AG10803 (cell line): ENCODE measurements at regions not wholly inside any gene's neighbourhood (a gene's known extent, or its start where the extent isn't known, plus 50 kb on each side); places are given as distances from the start of the nearest gene placed in this dataset.
A peak's percentile ranks its signal among the peaks of the same experiment; 100 is the strongest.

Source experiments
- DNase-seq: peaks from one replicate; pipeline ENCODE4 v3.0.0; 2010; ENCODE audit warnings: low read depth
- H3K4me3 ChIP-seq: 2 replicates; pipeline ENCODE4 v1.5.1; 2011; ENCODE audit warnings: mild to moderate bottlenecking, low read length, control low read depth
- TF ChIP-seq, protein P1 (sequence below): conservative IDR thresholded peaks from 2 replicates; pipeline ENCODE4 v1.5.1; 2011; ENCODE audit warnings: mild to moderate bottlenecking, low read length, control low read depth, inconsistent platforms

DNA sequence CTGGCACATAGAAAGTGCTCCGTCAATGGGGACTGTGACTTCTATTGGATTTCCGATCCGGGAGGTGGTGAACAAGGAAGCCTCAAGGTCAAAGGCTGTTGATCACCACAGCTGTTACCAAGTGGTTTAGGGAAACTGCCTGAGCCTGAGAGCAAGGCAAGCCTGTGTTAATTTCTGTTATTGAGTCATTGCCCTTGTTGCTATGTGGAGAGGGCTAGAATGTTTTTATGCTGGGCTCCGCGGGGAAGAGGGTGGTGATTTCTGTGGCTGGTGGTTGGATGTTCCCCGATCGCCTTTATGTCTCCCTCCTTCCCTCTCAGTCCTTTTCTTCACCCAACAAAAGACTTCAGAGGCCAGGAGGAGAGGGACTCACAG, 108.5 kb upstream of the ALX4 start:
- TF ChIP-seq, protein P1, sequence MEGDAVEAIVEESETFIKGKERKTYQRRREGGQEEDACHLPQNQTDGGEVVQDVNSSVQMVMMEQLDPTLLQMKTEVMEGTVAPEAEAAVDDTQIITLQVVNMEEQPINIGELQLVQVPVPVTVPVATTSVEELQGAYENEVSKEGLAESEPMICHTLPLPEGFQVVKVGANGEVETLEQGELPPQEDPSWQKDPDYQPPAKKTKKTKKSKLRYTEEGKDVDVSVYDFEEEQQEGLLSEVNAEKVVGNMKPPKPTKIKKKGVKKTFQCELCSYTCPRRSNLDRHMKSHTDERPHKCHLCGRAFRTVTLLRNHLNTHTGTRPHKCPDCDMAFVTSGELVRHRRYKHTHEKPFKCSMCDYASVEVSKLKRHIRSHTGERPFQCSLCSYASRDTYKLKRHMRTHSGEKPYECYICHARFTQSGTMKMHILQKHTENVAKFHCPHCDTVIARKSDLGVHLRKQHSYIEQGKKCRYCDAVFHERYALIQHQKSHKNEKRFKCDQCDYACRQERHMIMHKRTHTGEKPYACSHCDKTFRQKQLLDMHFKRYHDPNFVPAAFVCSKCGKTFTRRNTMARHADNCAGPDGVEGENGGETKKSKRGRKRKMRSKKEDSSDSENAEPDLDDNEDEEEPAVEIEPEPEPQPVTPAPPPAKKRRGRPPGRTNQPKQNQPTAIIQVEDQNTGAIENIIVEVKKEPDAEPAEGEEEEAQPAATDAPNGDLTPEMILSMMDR: no peak
- no peak for DNase-seq
- no peak overlapping the region for H3K4me3 ChIP-seq

DNA sequence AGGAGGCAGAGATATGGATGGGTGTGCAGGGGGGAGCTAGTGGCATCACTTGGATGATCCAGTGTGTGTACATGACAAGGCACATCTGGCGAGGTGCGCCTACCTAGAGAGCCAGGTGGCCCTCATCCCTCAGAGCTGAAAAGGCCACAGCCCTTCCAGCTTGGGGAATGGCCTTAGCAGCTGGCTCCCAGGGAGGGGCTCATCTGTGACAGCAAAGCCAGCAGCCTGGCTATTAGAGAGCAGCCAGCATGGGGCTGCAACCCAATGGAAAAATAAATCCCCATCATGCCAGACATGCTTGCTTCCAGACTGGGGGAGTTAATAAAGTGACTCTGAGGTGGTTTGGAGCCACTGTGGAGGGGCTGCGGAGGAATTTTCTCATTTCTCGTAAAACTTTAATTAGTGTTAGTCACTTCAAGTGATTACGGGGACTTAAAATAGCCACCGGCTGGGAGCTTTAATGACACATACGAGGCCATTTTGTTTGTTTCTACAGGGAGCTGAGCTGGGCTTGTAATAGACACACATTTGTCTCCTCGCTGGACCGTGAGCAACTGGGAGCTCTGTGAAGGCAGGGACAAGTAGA, 111.2 kb upstream of the ALX4 start:
- TF ChIP-seq, protein P1: no peak
- H3K4me3 ChIP-seq: no peak overlapping the region
- DNase-seq: no peak

DNA sequence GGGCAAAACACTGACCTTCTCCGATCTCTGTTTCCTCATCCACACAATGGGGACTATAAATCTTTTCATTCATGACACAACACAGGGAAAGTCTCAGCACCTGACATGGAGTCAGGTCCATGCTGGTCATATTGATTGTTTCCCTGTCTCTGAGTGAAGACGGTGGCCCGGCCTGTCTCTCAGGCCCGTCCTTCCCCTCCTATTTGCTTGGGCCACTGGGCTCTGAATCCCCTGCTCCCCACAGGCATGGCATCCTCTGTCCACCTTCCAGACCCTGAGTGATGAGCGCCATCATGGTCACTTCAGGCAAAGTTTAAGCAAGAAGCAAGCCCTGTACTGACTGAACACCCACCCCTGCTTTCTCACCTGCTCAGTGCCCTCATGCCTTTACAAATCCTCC, 113.3 kb upstream of the ALX4 start:
- TF ChIP-seq, protein P1: no peak
- H3K4me3 ChIP-seq: no peak overlapping the region
- DNase-seq: no peak

DNA sequence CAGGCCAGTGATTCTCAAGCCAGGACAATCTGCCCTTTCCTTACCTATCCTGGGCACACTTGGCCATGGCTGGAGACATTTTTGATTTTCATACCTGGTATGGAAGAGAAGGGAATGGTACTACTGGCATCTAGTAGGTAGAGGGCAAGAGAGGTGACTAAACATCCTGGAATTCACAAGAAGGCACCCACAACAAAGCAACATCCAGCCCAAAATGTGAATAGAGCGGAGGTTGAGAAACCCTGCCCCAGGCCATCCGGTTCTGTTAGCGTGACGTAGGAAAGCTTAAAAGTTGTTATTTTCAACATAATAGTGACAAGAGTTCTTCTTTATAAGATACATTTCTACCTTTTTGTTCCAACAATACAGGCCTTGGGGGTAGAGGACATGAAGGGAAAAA, 114.9 kb upstream of the ALX4 start:
- DNase-seq: no peak
- TF ChIP-seq, protein P1: no peak
- no peak overlapping the region for H3K4me3 ChIP-seq

DNA sequence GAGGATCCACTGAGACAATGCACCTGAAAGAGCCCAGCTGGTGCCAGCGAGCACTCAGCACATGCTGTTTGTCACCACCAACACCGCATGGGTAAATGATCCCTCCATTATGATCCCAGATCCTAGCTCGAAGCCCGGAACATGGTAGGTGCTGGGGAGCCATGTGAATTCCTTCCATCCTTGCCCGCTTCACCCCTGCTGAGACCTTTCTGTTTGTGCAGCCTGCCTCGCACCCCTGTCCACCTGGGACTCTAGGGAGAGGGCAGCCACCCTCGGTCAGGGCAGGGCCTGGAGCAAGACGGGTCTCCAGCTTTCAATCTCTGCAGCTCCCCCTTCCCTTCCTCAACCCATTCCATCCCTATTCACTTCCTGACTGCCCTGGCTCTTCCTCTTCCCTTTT, 116.2 kb upstream of the ALX4 start:
- H3K4me3 ChIP-seq: no peak overlapping the region
- no peak for DNase-seq
- TF ChIP-seq, protein P1: no peak

DNA sequence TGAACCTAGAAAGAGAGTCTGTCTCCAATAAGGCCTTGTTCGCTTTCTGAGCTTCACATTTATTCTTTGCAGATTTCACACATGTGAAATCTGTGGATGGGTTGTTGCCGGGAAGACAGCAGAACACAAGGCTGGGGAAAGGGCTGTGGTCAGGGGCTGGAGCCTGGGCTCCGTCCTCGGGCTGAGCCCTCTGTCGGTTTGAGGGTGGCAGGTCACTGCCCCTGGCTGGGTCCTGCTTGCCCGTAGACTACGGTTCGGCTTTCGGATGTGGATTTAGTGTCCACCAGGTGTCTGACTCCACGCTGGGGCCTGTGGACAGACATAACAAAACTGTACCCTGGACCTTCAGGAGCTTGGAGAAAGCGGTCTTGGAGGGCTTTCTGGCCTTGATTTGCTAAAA, 117.0 kb upstream of the ALX4 start:
- DNase-seq: no peak
- TF ChIP-seq, protein P1: no peak
- no peak overlapping the region for H3K4me3 ChIP-seq

DNA sequence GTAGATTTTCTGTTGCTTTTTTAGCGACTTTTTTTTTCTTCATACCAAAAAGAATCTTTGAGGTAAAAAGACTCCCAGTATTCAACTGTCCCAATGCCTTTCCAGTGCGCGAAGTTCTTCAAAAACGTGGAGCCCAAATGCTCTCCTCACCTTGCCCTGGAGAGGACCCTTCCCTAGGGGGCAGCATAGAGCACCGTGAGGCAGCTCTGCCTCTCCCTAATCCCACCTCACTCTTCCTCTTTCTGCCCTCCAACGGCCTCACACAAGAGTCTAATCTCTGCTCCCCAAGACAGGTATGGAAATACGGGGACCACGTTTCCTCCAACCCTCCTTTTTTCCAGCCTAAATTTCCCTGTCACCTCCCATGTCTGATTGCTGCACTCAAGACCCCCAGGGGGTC, 117.5 kb upstream of the ALX4 start:
- H3K4me3 ChIP-seq: no peak overlapping the region
- TF ChIP-seq, protein P1: peak; percentile 30
- no peak for DNase-seq
